WTC11 (cell line): ENCODE measurements at regions not wholly inside any gene's neighbourhood (a gene's known extent, or its start where the extent isn't known, plus 50 kb on each side); places are given as distances from the start of the nearest gene placed in this dataset.
"Not testable (repeated sequence)": the region's sequence is repeated elsewhere in the genome, so short reads cannot be mapped to it uniquely, and the experiment has no call there.

Experiments used
- ATAC-seq: fragments of 200-7000 bp; cut with Tn5 transposase; 2 replicates; pipeline ENCODE4 v1.10.0; 2021; ENCODE audit warnings: mild to moderate bottlenecking, moderate library complexity
- CTCF ChIA-PET: fragments of 300-600 bp; sonication (Branson Sonifier 250); formaldehyde crosslinking; loops from one replicate; lab custom pipeline; 2021; ENCODE audit warnings: antibody characterized with exemption; lab: Charles Lee
- POLR2A ChIA-PET: fragments of 350-600 bp; sonication (Branson Sonifier 250); formaldehyde crosslinking; loops from one replicate; lab custom pipeline; 2021; ENCODE audit warnings: antibody characterized with exemption; lab: Charles Lee
- DNase-seq: peaks from one replicate; pipeline ENCODE4 v3.0.0; 2021; ENCODE audit warnings: low spot score
- H3K27ac Mint-ChIP-seq: 2 replicates; pipeline ENCODE4 v1.8.0; 2021; ENCODE audit warnings: mixed read lengths
- H3K27me3 Mint-ChIP-seq: 2 replicates; pipeline ENCODE4 v1.8.0; 2021; ENCODE audit warnings: low read depth, mild to moderate bottlenecking, moderate library complexity, mixed read lengths
- H3K36me3 Mint-ChIP-seq: 2 replicates; pipeline ENCODE4 v1.8.0; 2021; ENCODE audit warnings: mixed read lengths
- H3K4me1 Mint-ChIP-seq: 2 replicates; pipeline ENCODE4 v1.8.0; 2022; ENCODE audit warnings: mixed read lengths
- H3K4me3 Mint-ChIP-seq: 2 replicates; pipeline ENCODE4 v1.8.0; 2021; ENCODE audit warnings: mild to moderate bottlenecking, moderate library complexity, mixed read lengths
- H3K9me3 Mint-ChIP-seq: 2 replicates; pipeline ENCODE4 v1.8.0; 2021; ENCODE audit warnings: mixed read lengths
- ATF2 ChIP-seq: sonication (generic); formaldehyde crosslinking; IDR thresholded peaks from 2 replicates; pipeline ENCODE4 v1.8.1; 2022; ENCODE audit warnings: low read depth, missing genetic modification reagents, borderline replicate concordance
- CREM ChIP-seq: sonication (generic); formaldehyde crosslinking; IDR thresholded peaks from 2 replicates; pipeline ENCODE4 v1.8.1; 2022; ENCODE audit warnings: mild to moderate bottlenecking, missing genetic modification reagents, moderate library complexity
- ELF4 ChIP-seq: sonication (generic); formaldehyde crosslinking; IDR thresholded peaks from 2 replicates; pipeline ENCODE4 v1.8.1; 2022; ENCODE audit warnings: low read depth, mild to moderate bottlenecking, moderate library complexity, missing genetic modification reagents
- ESRRA ChIP-seq: sonication (generic); formaldehyde crosslinking; IDR thresholded peaks from 2 replicates; pipeline ENCODE4 v1.8.1; 2022; ENCODE audit warnings: mild to moderate bottlenecking, missing genetic modification reagents, borderline replicate concordance
- FOXP1 ChIP-seq: sonication (generic); formaldehyde crosslinking; IDR thresholded peaks from 2 replicates; pipeline ENCODE4 v1.8.0; 2022; ENCODE audit warnings: missing genetic modification reagents, mild to moderate bottlenecking, moderate library complexity, borderline replicate concordance
- KAT7 ChIP-seq: sonication (generic); formaldehyde crosslinking; IDR thresholded peaks from 2 replicates; pipeline ENCODE4 v1.8.1; 2023; ENCODE audit warnings: missing genetic modification reagents, mild to moderate bottlenecking, borderline replicate concordance
- PRRX2 ChIP-seq: fragments of 250-450 bp; sonication (Bioruptor Pico); IDR thresholded peaks from 2 replicates; pipeline ENCODE4 v1.8.0; 2021; ENCODE audit warnings: mild to moderate bottlenecking
- SMAD4 ChIP-seq: sonication (generic); formaldehyde crosslinking; IDR thresholded peaks from 2 replicates; pipeline ENCODE4 v1.8.0; 2022; ENCODE audit warnings: mild to moderate bottlenecking, missing genetic modification reagents
- TEAD1 ChIP-seq: sonication (generic); formaldehyde crosslinking; IDR thresholded peaks from 2 replicates; pipeline ENCODE4 v1.8.0; 2022; ENCODE audit warnings: mild to moderate bottlenecking, missing genetic modification reagents
- ZBTB21 ChIP-seq: sonication (generic); formaldehyde crosslinking; IDR thresholded peaks from 2 replicates; pipeline ENCODE4 v1.8.1; 2023; ENCODE audit warnings: mild to moderate bottlenecking, missing genetic modification reagents, borderline replicate concordance
- ZNF232 ChIP-seq: sonication (generic); formaldehyde crosslinking; IDR thresholded peaks from 2 replicates; pipeline ENCODE4 v1.8.0; 2022; ENCODE audit warnings: mild to moderate bottlenecking, missing genetic modification reagents
- ZNF416 ChIP-seq: fragments of 250-450 bp; sonication (Bioruptor Pico); IDR thresholded peaks from 2 replicates; pipeline ENCODE4 v1.9.0; 2021; ENCODE audit warnings: mild to moderate bottlenecking, inconsistent platforms
- ZNF425 ChIP-seq: fragments of 250-450 bp; sonication (Bioruptor Pico); conservative IDR thresholded peaks from 2 replicates; pipeline ENCODE4 v1.9.0; 2021; ENCODE audit warnings: mild to moderate bottlenecking
- ZNF512 ChIP-seq: sonication (generic); formaldehyde crosslinking; IDR thresholded peaks from 2 replicates; pipeline ENCODE4 v1.8.1; 2022; ENCODE audit warnings: missing genetic modification reagents, borderline replicate concordance
- ZNF671 ChIP-seq: fragments of 250-450 bp; sonication (Bioruptor Pico); IDR thresholded peaks from 2 replicates; pipeline ENCODE4 v1.8.0; 2021; ENCODE audit warnings: mild to moderate bottlenecking
- TF ChIP-seq, protein P1 (sequence below): fragments of 250-450 bp; sonication (Bioruptor Pico); IDR thresholded peaks from 2 replicates; pipeline ENCODE4 v1.9.0; 2021; ENCODE audit warnings: mild to moderate bottlenecking
- TF ChIP-seq, protein P2 (sequence below): fragments of 250-450 bp; sonication (Bioruptor Pico); IDR thresholded peaks from 2 replicates; pipeline ENCODE4 v1.9.0; 2021; ENCODE audit warnings: mild to moderate bottlenecking
- TF ChIP-seq, protein P3 (sequence below): fragments of 250-450 bp; sonication (Bioruptor Pico); IDR thresholded peaks from 2 replicates; pipeline ENCODE4 v2.1.2; 2022; ENCODE audit warnings: mild to moderate bottlenecking, moderate library complexity
- TF ChIP-seq, protein P4 (sequence below): sonication (generic); formaldehyde crosslinking; IDR thresholded peaks from 2 replicates; pipeline ENCODE4 v1.8.0; 2022; ENCODE audit warnings: mild to moderate bottlenecking, missing genetic modification reagents
- TF ChIP-seq, protein P5 (sequence below): sonication (generic); formaldehyde crosslinking; IDR thresholded peaks from 2 replicates; pipeline ENCODE4 v1.8.1; 2023; ENCODE audit warnings: mild to moderate bottlenecking, missing genetic modification reagents, moderate library complexity

DNA sequence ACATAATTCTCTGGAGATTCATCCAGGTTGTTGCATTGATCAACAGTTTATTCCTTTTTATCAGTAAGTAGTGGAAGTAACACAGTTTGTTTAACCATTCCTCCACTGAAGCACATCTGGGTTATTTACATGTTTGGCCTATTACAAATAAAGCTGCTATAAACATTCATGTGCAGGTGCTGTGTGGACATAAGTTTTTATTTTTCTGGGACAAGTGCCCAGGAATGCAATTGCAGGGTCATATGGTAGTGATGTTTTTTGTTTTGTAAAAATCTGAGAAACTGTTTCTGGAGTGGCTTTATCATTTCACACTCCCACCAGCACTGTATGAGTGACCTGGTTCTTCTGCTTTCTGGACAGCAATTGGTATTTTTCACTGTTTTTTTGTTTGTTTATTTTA lies 505.4 kb downstream of the CCER1 start:
- H3K4me3 Mint-ChIP-seq = no peak overlapping the region
- no peaks in the 10 kb centered on the region for H3K4me1 Mint-ChIP-seq
- peaks cover 4% of the 10 kb centered on the region; the same call in 1 of the 2 replicates for H3K36me3 Mint-ChIP-seq
- H3K27me3 Mint-ChIP-seq = no peaks in the 10 kb centered on the region
- H3K9me3 Mint-ChIP-seq = peaks cover 27% of the 10 kb centered on the region
- DNase-seq = no peak
- no peak overlapping the region for H3K27ac Mint-ChIP-seq
- no peak for ATAC-seq
- TF ChIP-seq SMAD4 (CRISPR knock-in tag) (no peak), ZNF671 (CRISPR knock-in tag) (no peak), PRRX2 (CRISPR knock-in tag) (no peak), CREM (CRISPR knock-in tag) (no peak), FOXP1 (no peak), ELF4 (CRISPR knock-in tag) (no peak), ESRRA (CRISPR knock-in tag) (no peak), ZNF232 (no peak), ZNF512 (CRISPR knock-in tag) (no peak)
- TF ChIP-seq, protein P1, sequence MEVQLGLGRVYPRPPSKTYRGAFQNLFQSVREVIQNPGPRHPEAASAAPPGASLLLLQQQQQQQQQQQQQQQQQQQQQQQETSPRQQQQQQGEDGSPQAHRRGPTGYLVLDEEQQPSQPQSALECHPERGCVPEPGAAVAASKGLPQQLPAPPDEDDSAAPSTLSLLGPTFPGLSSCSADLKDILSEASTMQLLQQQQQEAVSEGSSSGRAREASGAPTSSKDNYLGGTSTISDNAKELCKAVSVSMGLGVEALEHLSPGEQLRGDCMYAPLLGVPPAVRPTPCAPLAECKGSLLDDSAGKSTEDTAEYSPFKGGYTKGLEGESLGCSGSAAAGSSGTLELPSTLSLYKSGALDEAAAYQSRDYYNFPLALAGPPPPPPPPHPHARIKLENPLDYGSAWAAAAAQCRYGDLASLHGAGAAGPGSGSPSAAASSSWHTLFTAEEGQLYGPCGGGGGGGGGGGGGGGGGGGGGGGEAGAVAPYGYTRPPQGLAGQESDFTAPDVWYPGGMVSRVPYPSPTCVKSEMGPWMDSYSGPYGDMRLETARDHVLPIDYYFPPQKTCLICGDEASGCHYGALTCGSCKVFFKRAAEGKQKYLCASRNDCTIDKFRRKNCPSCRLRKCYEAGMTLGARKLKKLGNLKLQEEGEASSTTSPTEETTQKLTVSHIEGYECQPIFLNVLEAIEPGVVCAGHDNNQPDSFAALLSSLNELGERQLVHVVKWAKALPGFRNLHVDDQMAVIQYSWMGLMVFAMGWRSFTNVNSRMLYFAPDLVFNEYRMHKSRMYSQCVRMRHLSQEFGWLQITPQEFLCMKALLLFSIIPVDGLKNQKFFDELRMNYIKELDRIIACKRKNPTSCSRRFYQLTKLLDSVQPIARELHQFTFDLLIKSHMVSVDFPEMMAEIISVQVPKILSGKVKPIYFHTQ (CRISPR knock-in tag) = no peak
- TF ChIP-seq, protein P2, sequence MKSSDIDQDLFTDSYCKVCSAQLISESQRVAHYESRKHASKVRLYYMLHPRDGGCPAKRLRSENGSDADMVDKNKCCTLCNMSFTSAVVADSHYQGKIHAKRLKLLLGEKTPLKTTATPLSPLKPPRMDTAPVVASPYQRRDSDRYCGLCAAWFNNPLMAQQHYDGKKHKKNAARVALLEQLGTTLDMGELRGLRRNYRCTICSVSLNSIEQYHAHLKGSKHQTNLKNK (CRISPR knock-in tag) = no peak
- TF ChIP-seq, protein P3, sequence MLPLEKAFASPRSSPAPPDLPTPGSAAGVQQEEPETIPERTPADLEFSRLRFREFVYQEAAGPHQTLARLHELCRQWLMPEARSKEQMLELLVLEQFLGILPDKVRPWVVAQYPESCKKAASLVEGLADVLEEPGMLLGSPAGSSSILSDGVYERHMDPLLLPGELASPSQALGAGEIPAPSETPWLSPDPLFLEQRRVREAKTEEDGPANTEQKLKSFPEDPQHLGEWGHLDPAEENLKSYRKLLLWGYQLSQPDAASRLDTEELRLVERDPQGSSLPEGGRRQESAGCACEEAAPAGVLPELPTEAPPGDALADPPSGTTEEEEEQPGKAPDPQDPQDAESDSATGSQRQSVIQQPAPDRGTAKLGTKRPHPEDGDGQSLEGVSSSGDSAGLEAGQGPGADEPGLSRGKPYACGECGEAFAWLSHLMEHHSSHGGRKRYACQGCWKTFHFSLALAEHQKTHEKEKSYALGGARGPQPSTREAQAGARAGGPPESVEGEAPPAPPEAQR = no peak
- ChIA-PET POLR2A (no interaction called here), CTCF (no interaction called here)

GRCh38 chr12:90443466-90443865 lies 511.5 kb downstream of the CCER1 start:
- ATAC-seq, H3K4me3 Mint-ChIP-seq, CTCF ChIA-PET, POLR2A ChIA-PET, H3K27me3 Mint-ChIP-seq, H3K4me1 Mint-ChIP-seq, DNase-seq, H3K27ac Mint-ChIP-seq: not testable (repeated sequence)
- H3K9me3 Mint-ChIP-seq = peaks cover 41% of the 10 kb centered on the region
- peaks cover 18% of the 10 kb centered on the region for H3K36me3 Mint-ChIP-seq

DNA sequence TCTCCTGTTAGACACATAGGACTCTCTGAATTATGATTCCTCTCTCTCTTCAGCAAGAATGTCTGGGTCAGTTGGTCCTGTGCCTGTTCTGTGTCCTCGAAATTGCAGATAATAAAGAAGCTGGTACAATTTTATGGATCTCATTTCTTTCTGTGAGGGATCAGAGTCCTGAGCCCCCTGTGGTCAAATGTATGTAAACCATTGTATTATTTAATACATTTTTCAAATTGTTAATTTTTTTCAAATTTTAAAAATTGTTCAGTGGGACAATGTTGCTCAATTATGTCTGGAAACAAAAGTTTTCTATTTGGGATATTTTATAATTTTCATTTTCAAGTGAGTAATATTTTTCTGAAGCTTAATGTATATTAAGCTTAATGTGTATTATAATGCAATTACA lies 513.5 kb downstream of the CCER1 start:
- H3K27me3 Mint-ChIP-seq = no peaks in the 10 kb centered on the region
- no peaks in the 10 kb centered on the region for H3K4me1 Mint-ChIP-seq
- POLR2A ChIA-PET = no interaction called here
- DNase-seq = no peak
- H3K9me3 Mint-ChIP-seq = peaks cover 29% of the 10 kb centered on the region
- H3K27ac Mint-ChIP-seq = no peak overlapping the region
- no peak overlapping the region for H3K4me3 Mint-ChIP-seq
- CTCF ChIA-PET = no interaction called here
- peaks cover 14% of the 10 kb centered on the region for H3K36me3 Mint-ChIP-seq
- TF ChIP-seq ZNF416 (CRISPR knock-in tag) (no peak), TEAD1 (CRISPR knock-in tag) (no peak), CREM (CRISPR knock-in tag) (no peak), ZBTB21 (CRISPR knock-in tag) (no peak), ATF2 (CRISPR knock-in tag) (no peak), KAT7 (CRISPR knock-in tag) (no peak), ZNF425 (CRISPR knock-in tag) (no peak)
- TF ChIP-seq, protein P4, sequence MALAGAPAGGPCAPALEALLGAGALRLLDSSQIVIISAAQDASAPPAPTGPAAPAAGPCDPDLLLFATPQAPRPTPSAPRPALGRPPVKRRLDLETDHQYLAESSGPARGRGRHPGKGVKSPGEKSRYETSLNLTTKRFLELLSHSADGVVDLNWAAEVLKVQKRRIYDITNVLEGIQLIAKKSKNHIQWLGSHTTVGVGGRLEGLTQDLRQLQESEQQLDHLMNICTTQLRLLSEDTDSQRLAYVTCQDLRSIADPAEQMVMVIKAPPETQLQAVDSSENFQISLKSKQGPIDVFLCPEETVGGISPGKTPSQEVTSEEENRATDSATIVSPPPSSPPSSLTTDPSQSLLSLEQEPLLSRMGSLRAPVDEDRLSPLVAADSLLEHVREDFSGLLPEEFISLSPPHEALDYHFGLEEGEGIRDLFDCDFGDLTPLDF (CRISPR knock-in tag) = no peak
- TF ChIP-seq, protein P5, sequence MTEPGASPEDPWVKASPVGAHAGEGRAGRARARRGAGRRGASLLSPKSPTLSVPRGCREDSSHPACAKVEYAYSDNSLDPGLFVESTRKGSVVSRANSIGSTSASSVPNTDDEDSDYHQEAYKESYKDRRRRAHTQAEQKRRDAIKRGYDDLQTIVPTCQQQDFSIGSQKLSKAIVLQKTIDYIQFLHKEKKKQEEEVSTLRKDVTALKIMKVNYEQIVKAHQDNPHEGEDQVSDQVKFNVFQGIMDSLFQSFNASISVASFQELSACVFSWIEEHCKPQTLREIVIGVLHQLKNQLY = no peak
- TF ChIP-seq, all 79 proteins: peak for 0
- no peak for ATAC-seq
